GM18909 (cell line): ENCODE measurements at regions not wholly inside any gene's neighbourhood (a gene's known extent, or its start where the extent isn't known, plus 50 kb on each side); places are given as distances from the start of the nearest gene placed in this dataset.
"Not testable (repeated sequence)": the region's sequence is repeated elsewhere in the genome, so short reads cannot be mapped to it uniquely, and the experiment has no call there.

Source experiments
- ATAC-seq: cut with Tn5 transposase; IDR thresholded peaks from one replicate; pipeline ENCODE4 v1.9.1; 2021; ENCODE audit warnings: mild to moderate bottlenecking; ENCODE audit not compliant: unreplicated experiment, poor library complexity

DNA sequence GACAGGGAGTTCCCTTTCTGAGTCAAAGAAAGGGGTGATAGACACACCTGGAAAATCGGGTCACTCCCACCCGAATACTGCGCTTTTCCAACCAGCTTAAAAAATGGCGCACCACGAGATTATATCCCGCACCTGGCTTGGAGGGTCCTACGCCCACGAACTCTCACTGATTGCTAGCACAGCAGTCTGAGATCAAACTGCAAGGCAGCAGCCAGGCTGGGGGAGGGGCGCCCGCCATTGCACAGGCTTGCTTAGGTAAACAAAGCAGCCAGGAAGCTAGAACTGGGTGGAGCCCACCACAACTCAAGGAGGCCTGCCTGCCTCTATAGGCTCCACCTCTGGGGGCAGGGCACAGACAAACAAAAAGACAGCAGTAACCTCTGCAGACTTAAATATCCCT is 132.3 kb upstream of the ISL1 start:
- not testable (repeated sequence) for ATAC-seq

DNA sequence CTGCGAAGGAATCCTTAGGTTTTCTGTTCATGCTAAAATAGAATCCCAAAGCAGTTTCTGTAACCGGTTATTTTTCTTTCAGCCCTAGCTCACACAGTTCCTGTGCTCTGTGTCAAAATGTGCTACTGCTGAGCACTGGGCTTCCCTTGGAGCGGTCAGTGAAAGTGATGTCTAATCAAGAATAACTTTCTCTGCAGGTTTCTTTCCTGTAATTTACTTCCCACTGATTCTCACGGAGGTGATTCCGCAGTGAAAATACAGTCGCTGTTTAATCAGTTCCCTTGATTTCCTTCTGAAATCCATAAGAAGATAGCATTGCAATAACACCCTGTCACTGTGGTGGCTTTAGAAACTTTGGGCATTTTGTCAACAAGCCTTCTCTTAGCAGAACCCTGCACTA is 112.0 kb upstream of the ISL1 start:
- no peak for ATAC-seq

GRCh38 chr5:51273021-51273420 is 110.2 kb upstream of the ISL1 start:
- ATAC-seq = no peak

DNA sequence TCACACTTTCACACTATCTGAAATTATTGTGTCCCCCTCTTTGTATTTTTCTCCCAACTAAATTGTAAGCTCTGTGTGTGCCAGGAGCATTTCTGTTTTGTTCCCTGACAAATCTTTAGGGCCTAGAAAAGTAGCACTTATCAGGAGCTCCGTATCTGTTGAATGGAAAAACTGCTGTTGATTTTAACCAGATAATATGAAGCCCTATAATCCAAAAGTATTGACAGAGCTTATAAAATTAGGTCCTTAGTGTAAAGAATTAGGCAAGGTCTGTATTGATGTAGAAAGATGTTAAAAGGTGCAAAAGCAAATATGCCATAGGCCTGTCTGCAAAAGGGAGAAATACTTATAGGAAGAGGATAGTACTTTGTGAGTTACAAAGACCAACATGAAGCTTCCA is 109.4 kb upstream of the ISL1 start:
- ATAC-seq = no peak

GRCh38 chr5:51275428-51275827 is 107.8 kb upstream of the ISL1 start:
- no peak for ATAC-seq

- no peak for ATAC-seq
Observed at GRCh38 chr5:51276250-51276649, 107.0 kb upstream of the ISL1 start.

DNA sequence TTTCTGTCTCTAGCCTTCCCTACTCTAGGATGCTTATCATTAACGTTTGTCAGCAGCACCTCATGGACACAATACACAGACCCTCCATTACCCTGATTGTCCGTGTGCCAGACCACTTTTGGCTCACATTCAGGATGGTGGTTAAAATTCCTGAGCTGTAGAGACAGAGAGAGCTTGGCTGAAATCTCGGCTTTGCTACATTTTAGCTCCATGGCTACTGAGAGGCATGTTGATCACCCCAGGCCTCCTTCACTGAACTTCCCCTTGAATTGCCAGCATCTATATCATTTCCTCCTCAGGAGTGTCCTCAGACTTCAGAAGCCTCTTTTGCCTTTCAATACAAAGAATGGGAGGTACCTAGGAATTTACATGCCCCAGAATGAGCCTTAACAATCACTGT is 104.7 kb upstream of the ISL1 start:
- ATAC-seq = no peak

GRCh38 chr5:51279983-51280706 is 103.1 kb upstream of the ISL1 start:
- no peak for ATAC-seq

DNA sequence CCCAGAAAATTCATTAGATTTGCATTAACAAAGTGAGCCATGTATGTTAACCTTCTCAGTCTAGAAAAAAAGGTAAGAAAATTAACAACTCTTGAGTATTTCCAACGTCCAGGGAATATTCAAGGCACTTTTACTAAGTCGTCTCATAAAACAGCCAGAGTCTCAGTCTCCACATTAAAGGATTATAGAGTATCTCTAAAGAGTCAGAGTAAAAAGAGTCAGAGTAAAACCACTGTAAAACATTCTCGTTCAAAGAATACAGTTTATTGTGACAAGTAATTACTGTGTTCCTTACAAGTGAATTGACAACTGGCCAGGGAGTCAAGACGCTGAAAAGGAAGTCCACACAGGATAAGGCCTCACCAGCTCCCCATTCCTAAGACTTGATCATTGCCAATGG is 97.2 kb upstream of the ISL1 start:
- no peak for ATAC-seq

- no peak for ATAC-seq
Observed at GRCh38 chr5:51302343-51302742, 80.9 kb upstream of the ISL1 start.

DNA sequence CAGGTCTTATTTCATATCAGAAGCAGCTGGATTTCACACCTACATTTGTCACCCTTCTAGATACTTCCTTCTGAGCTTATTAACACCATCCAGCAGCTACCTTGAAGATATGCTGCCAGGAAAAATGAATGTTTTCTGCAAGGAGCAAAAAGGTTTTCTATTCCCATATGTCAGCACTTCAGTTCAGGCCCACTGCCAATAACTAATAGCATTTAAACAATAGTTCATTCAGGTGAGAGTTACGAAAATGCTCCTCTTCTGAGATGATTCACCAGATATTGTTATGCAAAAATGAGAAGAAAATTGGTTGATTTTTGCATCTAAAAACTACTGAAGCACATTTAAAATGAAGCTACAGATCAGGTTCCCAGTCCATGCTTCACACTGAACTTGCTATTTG is 56.4 kb upstream of the ISL1 start:
- no peak for ATAC-seq
